Bronchial epithelial cell (primary cell): ENCODE measurements at regions not wholly inside any gene's neighbourhood (a gene's known extent, or its start where the extent isn't known, plus 50 kb on each side); places are given as distances from the start of the nearest gene placed in this dataset.
A peak's percentile ranks its signal among the peaks of the same experiment; 100 is the strongest.

Experiments
- DNase-seq: peaks from one replicate; pipeline ENCODE4 v3.0.0-alpha.2; 2010; ENCODE audit warnings: low read depth
- FAIRE-seq: peaks from 2 replicates; lab custom pipeline; 2011; peaks lifted over from hg19 to GRCh38; lab: Jason Lieb, UNC
- H3K27me3 ChIP-seq: 2 replicates; pipeline ENCODE4 v1.5.1; 2011; ENCODE audit warnings: low read length; ENCODE audit not compliant: control insufficient read depth, insufficient read depth
- H3K36me3 ChIP-seq: 2 replicates; pipeline ENCODE4 v1.5.1; 2011; ENCODE audit warnings: low read length; ENCODE audit not compliant: control insufficient read depth, insufficient read depth
- H3K4me3 ChIP-seq: 2 replicates; pipeline ENCODE4 v1.5.1; 2011; ENCODE audit warnings: mild to moderate bottlenecking, low read depth, low read length, control low read depth
- TF ChIP-seq, protein P1 (sequence below): IDR thresholded peaks from 2 replicates; pipeline ENCODE4 v1.5.1; 2011; ENCODE audit warnings: mild to moderate bottlenecking, moderate library complexity, low read length, control low read depth, inconsistent platforms; ENCODE audit not compliant: insufficient read depth, severe bottlenecking

DNA sequence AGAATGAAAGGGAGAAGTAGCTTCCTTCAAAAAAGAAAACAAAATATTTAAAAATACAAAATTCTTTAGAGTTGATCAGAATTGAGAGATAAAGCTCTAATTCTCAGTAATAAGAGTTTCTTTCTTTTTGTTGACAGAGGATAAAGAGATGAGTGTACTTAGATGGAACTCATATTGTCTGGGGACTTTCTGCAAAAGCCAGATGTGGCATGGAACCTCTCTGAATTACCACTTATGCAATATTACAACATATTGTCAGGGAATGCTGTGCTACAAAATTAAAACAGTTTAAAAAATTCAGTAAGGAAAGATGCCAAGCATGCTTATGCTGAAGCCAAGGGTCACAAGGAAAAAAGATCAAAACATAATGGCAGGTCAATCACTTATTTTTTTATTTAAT is 386.6 kb upstream of the LRATD1 start:
- DNase-seq, result no peak
- H3K27me3 ChIP-seq, result no peaks in the 10 kb centered on the region
- FAIRE-seq, result no peak
- no peak overlapping the region for H3K4me3 ChIP-seq
- TF ChIP-seq, protein P1, sequence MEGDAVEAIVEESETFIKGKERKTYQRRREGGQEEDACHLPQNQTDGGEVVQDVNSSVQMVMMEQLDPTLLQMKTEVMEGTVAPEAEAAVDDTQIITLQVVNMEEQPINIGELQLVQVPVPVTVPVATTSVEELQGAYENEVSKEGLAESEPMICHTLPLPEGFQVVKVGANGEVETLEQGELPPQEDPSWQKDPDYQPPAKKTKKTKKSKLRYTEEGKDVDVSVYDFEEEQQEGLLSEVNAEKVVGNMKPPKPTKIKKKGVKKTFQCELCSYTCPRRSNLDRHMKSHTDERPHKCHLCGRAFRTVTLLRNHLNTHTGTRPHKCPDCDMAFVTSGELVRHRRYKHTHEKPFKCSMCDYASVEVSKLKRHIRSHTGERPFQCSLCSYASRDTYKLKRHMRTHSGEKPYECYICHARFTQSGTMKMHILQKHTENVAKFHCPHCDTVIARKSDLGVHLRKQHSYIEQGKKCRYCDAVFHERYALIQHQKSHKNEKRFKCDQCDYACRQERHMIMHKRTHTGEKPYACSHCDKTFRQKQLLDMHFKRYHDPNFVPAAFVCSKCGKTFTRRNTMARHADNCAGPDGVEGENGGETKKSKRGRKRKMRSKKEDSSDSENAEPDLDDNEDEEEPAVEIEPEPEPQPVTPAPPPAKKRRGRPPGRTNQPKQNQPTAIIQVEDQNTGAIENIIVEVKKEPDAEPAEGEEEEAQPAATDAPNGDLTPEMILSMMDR, result no peak
- no peaks in the 10 kb centered on the region for H3K36me3 ChIP-seq

DNA sequence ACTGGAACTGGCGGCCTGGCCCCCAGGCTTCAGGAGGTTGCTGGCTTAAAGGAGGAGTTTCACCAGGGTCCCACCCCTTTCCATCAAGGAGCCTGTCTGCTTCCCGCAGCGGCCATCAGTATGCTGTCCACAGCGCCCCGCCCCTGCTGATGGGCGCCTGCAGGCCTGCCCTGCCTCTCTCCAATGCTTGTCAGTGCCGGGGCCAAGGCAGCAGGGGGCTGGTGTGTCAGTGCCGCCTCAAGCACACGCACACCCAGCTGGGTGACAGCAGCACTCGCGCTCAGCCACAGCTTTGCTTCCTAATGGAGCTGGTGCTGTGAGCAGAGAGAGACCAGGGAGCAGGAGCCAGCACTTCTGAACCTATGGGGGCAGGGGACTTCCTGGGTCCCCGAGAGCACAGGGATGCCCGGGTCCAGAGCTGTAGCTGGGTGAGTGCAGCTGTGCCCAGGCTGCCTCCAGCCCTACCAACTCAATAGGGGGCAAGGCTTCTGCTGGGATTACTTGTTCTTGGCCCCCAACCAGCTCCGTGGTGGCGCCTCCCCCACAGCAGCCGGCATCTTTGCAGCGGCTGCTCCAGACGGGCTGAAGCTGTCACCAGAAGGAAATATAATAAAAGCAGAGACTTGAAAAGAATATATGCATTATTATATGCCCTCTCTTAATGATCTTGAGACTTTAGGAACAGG is 377.2 kb upstream of the LRATD1 start:
- FAIRE-seq, result no peak

DNA sequence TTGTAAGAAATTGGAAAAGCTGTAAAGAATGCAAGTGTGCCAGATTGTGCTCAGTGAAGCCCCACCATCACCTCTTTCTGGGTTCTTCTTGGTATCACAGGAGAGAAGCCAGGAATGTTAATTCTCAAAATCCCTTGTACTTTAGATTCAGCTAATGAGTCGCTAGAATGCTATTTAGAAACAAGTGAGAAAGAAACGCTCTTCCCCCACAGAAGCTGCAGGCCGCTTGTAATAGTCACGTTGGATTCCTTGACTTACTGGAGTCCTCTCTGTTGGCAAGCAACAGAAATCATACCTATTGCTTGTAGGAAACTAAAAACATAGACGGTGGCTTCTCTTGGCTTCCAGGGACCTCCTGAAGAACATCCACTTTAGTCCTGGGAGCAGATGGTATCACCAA is 375.6 kb upstream of the LRATD1 start:
- peak; percentile 63 for DNase-seq
- no peak overlapping the region for H3K4me3 ChIP-seq
- FAIRE-seq, result no peak
- TF ChIP-seq, protein P1, result no peak
- H3K27me3 ChIP-seq, result no peaks in the 10 kb centered on the region
- H3K36me3 ChIP-seq, result no peaks in the 10 kb centered on the region

More for the DNA sequence above, 377.2 kb upstream of the LRATD1 start:
- TF ChIP-seq, protein P1, result no peak
- Histone ChIP-seq H3K27me3 (no peaks in the 10 kb centered on the region), H3K36me3 (no peaks in the 10 kb centered on the region), H3K4me3 (no peak overlapping the region)
- no peak for DNase-seq

DNA sequence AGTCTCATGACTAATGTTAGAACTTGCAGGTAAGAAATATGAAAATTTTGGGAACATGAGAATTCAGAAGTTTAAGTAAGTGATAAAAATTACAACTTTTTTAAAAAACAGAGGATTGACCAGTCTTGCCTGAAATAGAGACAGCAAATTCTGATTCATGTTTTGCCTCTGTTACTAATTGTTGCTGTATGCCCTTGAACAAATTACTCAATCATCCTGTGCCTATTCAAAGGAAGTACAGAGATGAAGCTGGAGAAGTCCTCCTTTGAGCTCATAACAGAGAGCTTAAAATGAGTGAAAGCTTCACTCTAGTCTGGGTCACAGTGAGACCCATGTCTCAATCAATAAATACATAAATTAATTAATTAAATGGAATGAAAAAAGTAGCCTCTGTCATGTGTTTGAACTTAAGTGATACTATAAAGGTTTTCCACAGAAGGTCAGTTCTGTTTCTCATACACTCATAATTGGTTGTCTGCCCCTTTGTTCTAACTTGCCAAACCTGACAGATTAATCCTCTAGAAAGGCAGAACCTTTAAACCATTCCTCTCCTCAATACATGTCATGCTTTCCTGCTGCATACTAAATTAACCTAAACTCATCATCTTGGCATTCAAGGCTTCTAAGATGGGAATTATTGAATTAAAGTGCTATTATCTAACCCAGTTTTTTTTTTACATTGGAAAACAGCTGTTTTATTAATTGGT is 374.6 kb upstream of the LRATD1 start:
- no peak overlapping the region for H3K4me3 ChIP-seq
- no peak for FAIRE-seq
- no peaks in the 10 kb centered on the region for H3K36me3 ChIP-seq
- peak; percentile 84 for DNase-seq
- H3K27me3 ChIP-seq, result no peaks in the 10 kb centered on the region
- TF ChIP-seq, protein P1, result no peak

DNA sequence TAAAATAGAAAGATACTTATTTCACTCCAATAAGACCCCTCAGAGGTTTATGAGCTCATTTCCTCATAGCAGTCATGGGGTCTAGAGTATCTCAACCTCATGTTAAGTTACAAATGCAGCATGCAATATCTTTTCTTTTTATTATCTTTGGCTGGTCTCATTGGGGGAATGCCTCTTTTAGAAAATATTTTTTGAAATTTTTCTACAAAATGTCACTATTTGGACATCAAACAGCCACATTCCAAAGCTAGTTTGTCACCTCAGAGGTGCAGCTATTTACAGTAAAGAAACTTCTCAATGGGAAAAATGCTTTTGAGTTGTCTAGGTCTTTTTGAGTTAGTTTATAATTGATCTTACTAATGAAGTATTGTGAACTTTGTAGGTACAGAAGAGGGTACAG is 370.7 kb upstream of the LRATD1 start:
- Histone ChIP-seq H3K36me3 (no peaks in the 10 kb centered on the region), H3K27me3 (no peaks in the 10 kb centered on the region), H3K4me3 (no peak overlapping the region)
- TF ChIP-seq, protein P1, result no peak
- no peak for FAIRE-seq
- no peak for DNase-seq
